ENCODE measurements at regions not wholly inside any gene's neighbourhood (a gene's known extent, or its start where the extent isn't known, plus 50 kb on each side); places are given as distances from the start of the nearest gene placed in this dataset.
"Not testable (repeated sequence)": the region's sequence is repeated elsewhere in the genome, so short reads cannot be mapped to it uniquely, and the experiment has no call there.

DNA sequence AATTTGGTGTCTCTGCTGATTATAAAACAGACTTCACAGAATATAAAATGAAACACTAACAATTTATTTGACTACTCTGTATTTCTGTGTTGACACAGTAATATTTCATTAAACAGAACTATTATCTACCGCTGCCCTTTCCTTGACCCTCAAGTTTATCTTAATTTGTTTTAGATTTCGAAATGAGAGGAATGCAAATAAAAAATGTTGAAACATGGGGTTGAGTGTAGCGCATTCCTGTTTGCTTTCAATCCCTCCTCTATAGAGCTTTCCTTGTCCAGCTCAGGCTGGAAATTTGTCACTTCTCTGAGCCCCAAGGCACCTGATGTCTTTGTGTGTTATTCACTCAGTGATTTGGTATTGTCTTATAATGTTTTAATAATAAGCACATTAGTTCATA, 550.2 kb downstream of the ZBBX start:
- DNase-seq (ENCODE audit: low spot score): peak; percentile 84

DNA sequence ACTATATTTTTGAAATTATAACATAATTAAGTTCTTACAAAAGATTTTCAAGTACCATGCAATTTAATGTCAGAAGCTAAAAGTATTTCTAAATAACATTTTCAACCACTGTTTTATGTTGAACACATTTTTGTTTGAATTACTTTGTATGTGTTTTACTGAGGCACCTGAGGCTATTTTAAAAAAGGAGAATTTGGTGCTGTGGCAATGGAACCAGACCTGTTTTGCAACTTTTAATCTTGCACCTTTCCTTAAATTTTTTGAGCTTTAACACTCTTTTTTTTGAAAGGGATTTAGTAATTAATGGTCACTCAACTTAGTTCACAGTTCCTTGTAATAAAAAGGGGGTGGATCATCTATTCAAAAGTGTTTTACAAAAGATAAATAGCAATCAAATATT, 561.6 kb downstream of the ZBBX start:
- DNase-seq (ENCODE audit: low spot score): no peak

GRCh38 chr3:166817269-166817668, 562.8 kb downstream of the ZBBX start:
- not testable (repeated sequence) for DNase-seq (ENCODE audit: low spot score)

GRCh38 chr3:166810741-166811445, 569.2 kb downstream of the ZBBX start:
- DNase-seq (ENCODE audit: low spot score): no peak

DNA sequence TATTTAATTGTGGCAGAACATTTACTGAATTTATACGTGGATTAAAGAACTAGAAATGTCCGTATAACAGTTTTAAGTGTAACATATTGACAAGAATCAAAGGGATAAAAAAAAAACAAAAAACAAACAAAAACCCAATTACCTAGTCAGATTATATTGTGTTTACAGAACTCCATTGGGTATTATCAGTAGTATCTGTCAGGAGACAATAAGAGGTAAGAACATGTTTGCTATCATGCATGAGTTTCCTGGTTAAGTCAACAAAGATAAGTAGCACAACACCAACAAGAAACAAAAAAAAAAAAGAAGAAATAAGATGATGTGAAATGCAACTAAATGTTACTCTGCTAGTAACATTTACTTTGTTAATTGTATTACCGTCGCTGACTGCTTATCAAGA, 570.6 kb downstream of the ZBBX start:
- no peak for DNase-seq (ENCODE audit: low spot score)

- no peak for DNase-seq (ENCODE audit: low spot score)
Observed at GRCh38 chr3:166788936-166789335, 591.2 kb downstream of the ZBBX start.

GRCh38 chr3:166785876-166786275, 594.2 kb downstream of the ZBBX start:
- no peak for DNase-seq (ENCODE audit: low spot score)

GRCh38 chr3:166783206-166783605, 596.9 kb downstream of the ZBBX start:
- DNase-seq (ENCODE audit: low spot score): no peak

DNA sequence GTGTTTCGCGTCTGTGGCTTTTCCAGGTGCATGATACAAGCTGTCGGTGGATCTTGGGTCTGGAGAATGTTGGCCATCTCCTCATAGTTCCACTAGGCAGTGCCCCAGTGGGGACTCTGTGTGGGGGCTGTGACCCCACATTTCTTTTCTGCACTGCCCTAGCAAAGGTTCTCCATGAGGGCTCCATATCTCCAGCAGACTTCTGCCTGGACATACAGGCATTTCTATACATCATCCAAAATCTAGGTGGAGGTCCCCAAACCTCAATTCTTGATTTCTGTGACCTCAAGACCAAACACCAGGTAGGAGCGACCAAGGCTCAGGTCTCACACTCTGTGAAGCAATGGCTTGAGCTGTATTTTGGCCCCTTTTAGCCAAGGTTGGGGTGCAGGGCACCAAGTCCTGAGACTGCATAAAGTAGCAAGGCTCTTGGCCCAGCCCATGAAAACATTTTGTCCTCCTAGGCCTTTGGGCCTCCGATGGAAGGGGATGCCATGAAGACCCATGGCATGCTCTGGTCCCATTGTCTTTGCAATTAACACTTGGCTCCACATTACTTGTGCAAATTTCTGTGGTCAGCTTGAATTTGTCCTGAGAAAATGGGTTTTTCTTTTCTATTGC, 615.3 kb downstream of the ZBBX start:
- no peak for DNase-seq (ENCODE audit: low spot score)

DNA sequence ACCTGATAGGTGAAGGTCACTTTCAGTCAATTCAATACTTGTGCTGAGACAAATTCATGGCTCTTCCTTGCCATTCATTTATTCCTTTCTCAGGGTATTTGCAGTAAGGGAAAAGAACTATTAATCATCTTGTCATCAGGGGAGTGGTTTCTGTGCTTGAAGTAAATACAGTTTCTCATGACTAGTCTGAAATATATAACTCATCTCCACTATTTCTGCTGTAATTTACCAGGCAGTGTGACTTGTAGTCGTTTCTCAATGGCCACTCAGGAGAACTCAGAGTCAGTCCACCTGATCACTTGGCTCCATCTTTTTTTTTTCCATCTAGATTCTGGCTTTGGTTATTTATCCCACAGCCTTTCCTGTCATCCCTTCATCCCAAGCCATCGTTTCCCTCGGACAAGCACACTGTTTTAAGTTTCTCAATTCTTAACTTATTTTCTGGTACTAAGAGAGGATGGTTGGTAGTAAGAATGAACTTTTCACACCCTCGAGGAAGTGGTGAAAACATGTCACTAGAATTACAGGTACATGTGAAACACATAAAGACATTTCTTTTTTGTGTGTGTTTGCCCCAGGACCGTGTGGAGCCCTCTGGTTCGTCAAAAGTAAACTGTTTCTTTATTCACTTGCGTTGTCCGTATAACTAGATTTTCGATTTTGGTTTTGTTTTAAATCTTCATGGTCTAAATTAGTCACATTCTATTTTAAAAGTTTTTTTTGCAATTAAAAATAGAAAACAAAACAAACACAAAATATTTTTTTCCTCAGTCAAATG, 620.2 kb downstream of the ZBBX start:
- no peak for DNase-seq (ENCODE audit: low spot score)

GRCh38 chr3:166752214-166752613, 627.9 kb downstream of the ZBBX start:
- no peak for DNase-seq (ENCODE audit: low spot score)

GRCh38 chr3:166743481-166744134, 636.5 kb downstream of the ZBBX start:
- no peak for DNase-seq (ENCODE audit: low spot score)

- no peak for DNase-seq (ENCODE audit: low spot score)
Observed at GRCh38 chr3:166734734-166735133, 645.4 kb downstream of the ZBBX start.

- DNase-seq (ENCODE audit: low spot score): no peak
Observed at GRCh38 chr3:166731701-166732100, 648.4 kb downstream of the ZBBX start.

DNA sequence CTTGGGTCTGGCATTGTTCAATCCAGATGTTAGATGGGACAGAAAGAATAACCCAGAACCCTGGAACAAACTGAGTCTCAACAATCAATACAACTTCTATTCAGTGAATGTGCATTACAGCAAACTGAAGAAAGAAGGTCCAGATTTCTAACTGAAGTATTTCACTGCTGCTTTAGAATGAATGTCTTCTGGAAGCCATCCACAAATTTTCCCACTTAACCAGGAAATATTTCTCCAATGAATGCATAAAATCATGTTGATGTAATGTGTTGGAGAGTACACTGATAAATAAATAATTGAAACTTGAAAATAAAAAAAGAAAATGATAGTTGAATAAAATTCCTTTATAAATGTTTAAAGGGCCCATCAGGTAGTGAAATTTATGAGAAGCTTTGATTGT, 658.6 kb downstream of the ZBBX start:
- DNase-seq (ENCODE audit: low spot score): no peak

DNA sequence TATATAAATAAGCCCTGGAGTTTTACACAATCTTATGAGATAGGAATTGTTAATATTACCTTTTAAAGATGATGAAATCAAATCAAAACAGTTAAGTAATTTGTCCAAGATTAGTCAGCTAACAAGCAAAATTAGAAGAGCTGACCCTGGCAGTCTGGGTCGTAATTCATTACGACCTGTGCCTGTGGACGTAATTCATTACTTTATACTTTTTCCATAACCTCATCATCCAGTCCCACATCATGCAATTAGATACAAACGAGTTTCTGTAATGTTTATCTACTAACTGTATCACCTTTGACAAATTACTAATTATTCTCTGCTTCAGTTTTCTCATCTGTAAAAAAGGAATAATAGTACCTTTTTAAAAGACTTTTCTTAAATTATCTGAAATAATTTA, 665.9 kb downstream of the ZBBX start:
- no peak for DNase-seq (ENCODE audit: low spot score)

GRCh38 chr3:166713787-166714186, 666.3 kb downstream of the ZBBX start:
- DNase-seq (ENCODE audit: low spot score): no peak

DNA sequence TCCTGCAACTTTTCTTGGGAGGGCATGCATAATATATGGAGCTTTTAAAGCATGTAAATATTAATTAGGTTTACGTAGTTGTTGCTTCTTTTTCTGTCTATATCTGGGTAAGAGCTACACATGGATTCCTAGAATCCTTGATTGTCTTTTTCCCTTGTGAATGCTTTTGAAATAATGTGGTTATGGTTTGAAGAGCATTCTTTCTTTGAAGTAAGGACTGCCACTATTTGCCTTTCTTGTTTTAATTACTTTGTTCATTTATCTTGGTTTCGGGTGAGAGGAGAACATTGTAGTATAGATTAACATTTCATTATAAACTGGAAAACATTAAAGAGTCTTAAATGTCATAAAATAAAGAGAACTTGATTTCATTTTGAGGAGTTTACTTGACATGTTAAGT, 674.0 kb downstream of the ZBBX start:
- no peak for DNase-seq (ENCODE audit: low spot score)

DNA sequence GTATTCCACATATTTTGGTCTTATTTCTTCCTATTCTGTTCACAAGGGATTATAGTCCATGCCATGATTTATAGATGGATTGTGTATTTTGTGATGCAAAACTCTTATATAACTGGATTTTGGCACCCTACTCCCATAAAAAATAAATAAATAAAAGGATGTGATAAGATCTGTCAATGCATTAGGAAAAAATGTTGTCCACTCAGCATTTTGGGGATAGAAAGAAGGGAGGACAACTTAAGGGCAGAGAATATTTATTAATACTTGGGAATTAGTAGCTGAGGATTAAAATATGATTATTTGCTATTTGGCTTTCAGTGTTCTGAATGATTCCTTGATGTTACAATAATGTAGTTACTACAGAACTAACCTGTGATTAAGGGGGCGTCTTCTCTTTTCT, 682.6 kb downstream of the ZBBX start:
- DNase-seq (ENCODE audit: low spot score): no peak

DNA sequence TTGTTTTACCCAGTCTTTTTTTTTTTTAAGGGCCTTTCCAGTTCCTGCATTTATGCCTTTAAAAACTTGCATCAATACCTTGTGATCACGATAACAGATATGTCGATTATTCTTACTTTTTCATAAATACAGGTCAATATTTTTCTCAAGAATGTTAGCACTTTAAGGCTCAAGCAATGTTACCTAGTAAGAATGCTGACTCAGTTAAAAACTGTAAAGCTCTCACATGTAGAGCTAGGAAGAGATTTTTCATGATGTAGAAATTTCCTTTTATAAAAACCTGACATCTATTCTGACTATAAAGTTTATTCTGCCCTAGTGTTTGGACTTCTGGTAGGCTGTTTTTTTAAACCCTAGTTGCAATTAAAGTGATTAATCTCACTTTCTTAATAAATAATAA, 684.0 kb downstream of the ZBBX start:
- no peak for DNase-seq (ENCODE audit: low spot score)

DNA sequence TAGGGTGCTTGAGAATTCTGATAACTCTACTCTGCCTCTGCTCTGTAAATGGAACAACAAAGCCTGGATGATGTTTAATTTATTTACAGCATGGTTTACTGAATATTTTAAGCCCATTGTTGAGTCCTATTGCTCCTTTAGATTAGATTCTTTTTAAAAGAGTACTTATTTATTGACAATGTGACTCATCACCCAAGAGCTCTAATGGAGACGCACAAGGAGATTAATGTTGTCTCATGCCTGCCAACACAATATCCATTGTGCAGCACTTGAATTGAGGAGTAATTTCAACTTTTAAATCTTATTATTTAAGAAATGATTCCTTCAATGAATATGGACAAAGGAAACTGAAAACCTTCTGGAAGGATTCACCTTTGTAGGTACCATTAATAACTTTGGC, 691.4 kb downstream of the ZBBX start:
- peak; percentile 2 for DNase-seq (ENCODE audit: low spot score)

DNA sequence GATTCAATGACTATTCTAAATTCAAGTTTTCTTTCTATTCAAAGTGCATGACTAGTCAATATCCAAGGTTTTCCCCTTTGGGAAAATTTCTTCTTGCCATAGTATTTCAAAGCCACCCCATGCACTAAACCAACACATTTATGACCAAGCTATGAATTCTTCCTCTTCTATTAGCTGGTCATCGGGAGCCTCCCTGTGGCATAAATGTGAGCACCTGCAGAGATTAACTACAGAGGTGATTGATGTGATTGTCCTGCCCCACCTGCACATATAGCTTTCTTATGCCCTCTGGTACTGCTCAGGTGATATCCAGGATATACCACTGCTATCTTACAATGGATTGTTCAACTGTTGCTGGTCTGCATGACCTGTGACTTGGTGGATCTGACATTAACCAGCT, 694.9 kb downstream of the ZBBX start:
- no peak for DNase-seq (ENCODE audit: low spot score)

- DNase-seq (ENCODE audit: low spot score): not testable (repeated sequence)
Observed at GRCh38 chr3:166684077-166684476, 696.0 kb downstream of the ZBBX start.

Data from A172 (cell line).